Right lobe of liver (tissue), 4 donors: ENCODE measurements at regions not wholly inside any gene's neighbourhood (a gene's known extent, or its start where the extent isn't known, plus 50 kb on each side); places are given as distances from the start of the nearest gene placed in this dataset.

Experiments used
- CTCF ChIP-seq, 4 donors: fragments of 200-600 bp in 3 of 4; fragments of 450-650 bp in 1 of 4; IDR thresholded peaks; one replicate each; pipeline versions ENCODE4 v1.5.1 to v1.8.0; 2016 to 2022; ENCODE audit warnings: antibody characterized with exemption in 4 of 4, mild to moderate bottlenecking in 2 of 4
- POLR2A ChIP-seq: fragments of 450-650 bp; IDR thresholded peaks from one replicate; pipeline ENCODE4 v1.6.1; 2017; ENCODE audit warnings: antibody characterized with exemption, mild to moderate bottlenecking
- donor health status: DM: no; HTN: no; CAD: no.
- donor health status: DM: no; HTN: no; CAD: no.
- donor health status: DM: no; HTN: yes; CAD: no.

- TF ChIP-seq CTCF (IDR thresholded peaks at IDR 0.05) (no peak), POLR2A (no peak)
These were observed 380.7 kb upstream of the SHH start for GRCh38 chr7:156192921-156193320.
